Testis (tissue), 2 donors: ENCODE measurements at regions not wholly inside any gene's neighbourhood (a gene's known extent, or its start where the extent isn't known, plus 50 kb on each side); places are given as distances from the start of the nearest gene placed in this dataset.

Source experiments
- CTCF ChIP-seq, 3 experiments: fragments of 450-650 bp in 2 of 3; fragments of 200-600 bp in 1 of 3; sonication (generic) in 1 of 3; IDR thresholded peaks; one replicate each; pipeline ENCODE4 v1.5.1; 2016 to 2019; ENCODE audit warnings: antibody characterized with exemption in 3 of 3, mild to moderate bottlenecking in 2 of 3, moderate library complexity in 1 of 3
- POLR2A ChIP-seq: fragments of 450-650 bp; IDR thresholded peaks from one replicate; pipeline ENCODE4 v1.6.1; 2017; ENCODE audit warnings: antibody characterized with exemption, mild to moderate bottlenecking, moderate library complexity

GRCh38 chr11:134488913-134489312 is 76.9 kb upstream of the B3GAT1 start:
- TF ChIP-seq CTCF (IDR thresholded peaks at IDR 0.05) (no peak), POLR2A (no peak)
